Suppressor macrophage treated with lipopolysaccharide for 4 hours (primary cell): ENCODE measurements at regions not wholly inside any gene's neighbourhood (a gene's known extent, or its start where the extent isn't known, plus 50 kb on each side); places are given as distances from the start of the nearest gene placed in this dataset.

ENCODE experiments used
- DNase-seq: peaks from one replicate; pipeline ENCODE4 v3.0.0-alpha.2; 2020

GRCh38 chr14:65794674-65795279 is 382.2 kb downstream of the FUT8 start:
- DNase-seq: no peak

GRCh38 chr14:65798216-65798615 is 385.7 kb downstream of the FUT8 start:
- no peak for DNase-seq

GRCh38 chr14:65800694-65801093 is 388.2 kb downstream of the FUT8 start:
- DNase-seq: no peak

- no peak for DNase-seq
These were observed 389.7 kb downstream of the FUT8 start for GRCh38 chr14:65802196-65802595.

- DNase-seq: no peak
These were observed 391.4 kb downstream of the FUT8 start for GRCh38 chr14:65803885-65804284.

- DNase-seq: no peak
These were observed 392.0 kb downstream of the FUT8 start for GRCh38 chr14:65804439-65805112.

GRCh38 chr14:65805113-65805473 is 392.6 kb downstream of the FUT8 start:
- no peak for DNase-seq

GRCh38 chr14:65808390-65808789 is 395.9 kb downstream of the FUT8 start:
- DNase-seq: no peak

GRCh38 chr14:65810322-65810721 is 397.8 kb downstream of the FUT8 start:
- DNase-seq: no peak

GRCh38 chr14:65813760-65814384 is 401.3 kb downstream of the FUT8 start:
- no peak for DNase-seq

- DNase-seq: no peak
These were observed 402.6 kb downstream of the FUT8 start for GRCh38 chr14:65815127-65815526.

GRCh38 chr14:65817011-65817410 is 404.5 kb downstream of the FUT8 start:
- DNase-seq: no peak

GRCh38 chr14:65819569-65819968 is 407.0 kb downstream of the FUT8 start:
- DNase-seq: no peak

- no peak for DNase-seq
These were observed 408.8 kb downstream of the FUT8 start for GRCh38 chr14:65821224-65821753.

- peak; percentile 77 for DNase-seq
These were observed 411.9 kb downstream of the FUT8 start for GRCh38 chr14:65824285-65824977.

- no peak for DNase-seq
These were observed 412.4 kb downstream of the FUT8 start for GRCh38 chr14:65824978-65825299.

- no peak for DNase-seq
These were observed 414.4 kb downstream of the FUT8 start for GRCh38 chr14:65826946-65827345.

GRCh38 chr14:65827520-65827919 is 415.0 kb downstream of the FUT8 start:
- DNase-seq: no peak

GRCh38 chr14:65828396-65828795 is 415.9 kb downstream of the FUT8 start:
- DNase-seq: no peak

GRCh38 chr14:65832431-65833266 is 420.1 kb downstream of the FUT8 start:
- DNase-seq: no peak

GRCh38 chr14:65833267-65833880 is 420.8 kb downstream of the FUT8 start:
- DNase-seq: no peak

- DNase-seq: no peak
These were observed 421.5 kb downstream of the FUT8 start for GRCh38 chr14:65834051-65834450.
